Lung microvascular endothelial cell (primary cell): ENCODE measurements at regions not wholly inside any gene's neighbourhood (a gene's known extent, or its start where the extent isn't known, plus 50 kb on each side); places are given as distances from the start of the nearest gene placed in this dataset.
"Not testable (repeated sequence)": the region's sequence is repeated elsewhere in the genome, so short reads cannot be mapped to it uniquely, and the experiment has no call there.

Experiments used
- DNase-seq, 2 donors: peaks; one replicate each; pipeline versions ENCODE4 v3.0.0 to v3.0.0-alpha.2; 2010; ENCODE audit warnings: low read depth in 2 of 2

DNA sequence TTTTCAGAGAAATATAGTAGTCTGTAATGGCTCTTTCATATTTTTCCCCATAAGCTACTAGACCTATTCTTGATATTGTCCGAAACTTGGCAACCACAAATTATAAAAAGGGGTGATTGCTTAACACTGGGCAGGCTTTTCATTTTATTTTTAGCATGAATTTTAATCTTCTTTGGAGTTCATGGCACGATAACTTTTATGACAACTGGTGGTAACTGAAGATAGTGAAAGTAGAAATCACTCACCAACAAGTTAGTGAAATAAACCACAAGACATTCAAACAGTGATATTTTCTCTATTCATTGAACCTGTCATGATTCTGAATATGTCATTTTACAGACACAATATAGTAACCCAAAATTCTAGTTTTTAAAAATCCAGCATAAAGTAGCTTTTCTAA is 213.9 kb downstream of the PRDM9 start:
- DNase-seq, result no peak

DNA sequence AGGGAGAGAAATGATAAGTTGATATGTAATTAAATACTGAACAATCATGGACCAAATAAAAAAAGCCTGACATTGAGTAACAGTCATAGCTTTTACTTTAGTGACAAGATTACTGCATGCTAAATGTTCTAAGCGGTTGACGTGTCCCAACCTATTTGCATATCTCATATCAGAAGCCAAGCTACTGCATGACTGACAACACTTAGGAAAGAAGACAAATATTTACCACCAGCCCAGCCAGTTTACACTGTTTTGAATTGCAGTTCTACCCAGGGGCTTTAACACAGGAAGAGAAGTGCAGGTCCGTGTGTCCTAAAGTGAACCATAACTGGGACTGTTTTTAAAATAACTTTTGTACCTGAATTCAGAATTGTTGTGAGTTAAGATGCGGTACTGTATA is 219.9 kb downstream of the PRDM9 start:
- no peak for DNase-seq

DNA sequence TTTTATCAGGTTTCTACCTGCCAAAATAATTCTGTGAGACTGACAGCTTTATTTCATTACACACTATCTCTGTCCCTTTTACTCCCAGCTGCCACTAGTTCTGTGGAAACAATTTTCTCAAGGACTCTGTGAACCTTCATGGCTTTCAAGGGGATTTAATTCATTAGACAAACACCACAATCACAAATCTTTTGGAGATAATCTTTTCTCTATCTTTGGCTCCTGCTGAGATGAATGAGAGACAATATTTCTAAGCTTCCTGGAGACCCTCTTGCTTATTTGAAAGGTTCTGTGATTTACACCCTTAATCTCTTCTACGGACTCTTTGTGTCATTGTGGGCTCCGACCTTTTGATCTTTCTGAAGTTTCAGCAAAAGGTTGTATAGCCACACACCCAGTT is 222.6 kb downstream of the PRDM9 start:
- DNase-seq, result no peak

DNA sequence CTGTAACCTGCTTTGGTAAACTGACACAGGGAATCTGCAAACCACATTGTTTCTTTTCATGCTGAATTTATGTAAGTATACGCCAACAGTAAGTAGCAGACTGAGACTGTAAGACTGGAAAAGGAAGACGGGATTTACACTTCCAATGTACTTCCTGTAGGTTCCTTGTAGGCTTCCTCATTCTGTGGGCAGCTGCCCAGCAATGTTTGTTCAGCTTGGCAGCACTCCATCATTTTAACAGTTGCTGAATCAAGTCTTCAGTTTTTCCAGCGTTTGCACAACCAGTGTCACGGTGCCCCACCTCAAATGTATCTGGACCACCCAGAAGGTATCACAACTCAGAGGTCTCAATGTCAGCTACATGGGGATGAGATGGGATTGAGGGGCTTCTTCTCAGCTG is 232.6 kb downstream of the PRDM9 start:
- no peak for DNase-seq

DNA sequence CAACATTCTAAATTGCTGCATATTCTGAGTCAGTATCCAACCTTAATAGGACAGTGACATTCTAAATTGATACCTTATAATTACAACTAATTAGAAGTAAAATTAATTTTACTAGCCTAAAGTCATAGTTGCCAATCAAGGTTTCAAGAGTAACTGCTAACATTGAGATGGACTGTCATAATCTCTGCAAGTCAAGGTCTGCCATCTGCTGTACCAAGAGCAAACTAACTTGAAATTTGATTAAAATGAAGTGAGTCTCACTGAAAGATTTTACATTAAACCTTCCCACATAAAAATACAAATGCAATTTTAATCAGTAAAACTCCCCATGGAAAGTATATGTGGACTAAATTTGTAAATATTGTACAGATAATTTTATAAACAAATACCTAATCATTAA is 235.3 kb downstream of the PRDM9 start:
- DNase-seq, result no peak

DNA sequence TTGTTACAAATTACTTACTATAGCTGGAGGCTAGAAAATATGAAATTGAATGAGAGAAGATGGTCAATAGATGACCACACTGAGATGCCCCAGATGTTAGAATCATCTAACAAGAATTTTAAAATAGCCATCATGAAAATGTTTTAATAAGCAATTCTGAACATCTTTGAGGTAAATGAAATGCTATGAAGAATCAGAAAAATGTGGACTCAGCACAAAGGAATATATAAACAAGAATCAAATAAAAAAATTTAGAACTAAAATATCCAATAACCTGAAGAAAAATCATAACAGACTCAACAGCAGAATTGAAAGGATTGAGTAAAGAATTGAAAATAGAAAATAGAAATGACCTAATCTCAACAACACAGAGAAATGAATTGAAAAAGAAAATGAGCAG is 248.5 kb downstream of the PRDM9 start:
- DNase-seq, result no peak

DNA sequence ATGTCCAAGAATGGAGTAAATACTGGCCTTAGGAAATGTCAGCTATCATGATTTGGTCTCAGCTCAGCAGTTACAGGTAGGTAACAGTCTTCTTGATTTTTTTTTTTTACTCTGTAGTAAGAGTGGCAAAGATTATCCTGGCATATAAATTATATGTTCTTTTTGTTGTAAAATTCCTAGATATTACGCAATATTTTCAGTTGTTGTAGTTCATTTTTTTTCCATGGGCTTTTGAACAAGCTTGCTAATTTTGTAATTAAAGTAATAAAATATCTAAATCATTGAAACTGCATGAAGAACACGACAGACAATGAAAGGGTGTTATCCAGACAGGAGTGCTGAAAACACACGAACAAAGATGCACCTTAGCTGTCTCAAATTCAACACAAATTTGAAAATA is 249.4 kb downstream of the PRDM9 start:
- no peak for DNase-seq

DNA sequence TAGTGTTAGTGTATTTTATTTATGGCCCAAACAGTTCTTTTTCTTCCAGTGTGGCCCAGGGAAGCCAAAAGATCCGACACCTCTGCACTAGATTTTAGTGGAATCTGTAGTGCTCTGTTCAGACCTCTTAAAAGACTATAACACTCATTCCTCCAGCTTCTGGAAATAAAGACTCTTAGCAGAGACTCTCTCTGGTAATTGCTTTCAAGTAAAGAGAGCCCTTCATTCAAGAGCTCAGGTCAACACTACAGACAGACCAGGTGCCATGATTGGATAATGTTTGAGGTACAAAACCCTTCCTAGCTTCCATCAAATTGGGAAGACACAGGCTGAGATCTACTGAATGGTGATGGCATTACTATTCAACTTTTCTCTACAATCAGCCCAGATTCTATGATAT is 255.8 kb downstream of the PRDM9 start:
- no peak for DNase-seq

DNA sequence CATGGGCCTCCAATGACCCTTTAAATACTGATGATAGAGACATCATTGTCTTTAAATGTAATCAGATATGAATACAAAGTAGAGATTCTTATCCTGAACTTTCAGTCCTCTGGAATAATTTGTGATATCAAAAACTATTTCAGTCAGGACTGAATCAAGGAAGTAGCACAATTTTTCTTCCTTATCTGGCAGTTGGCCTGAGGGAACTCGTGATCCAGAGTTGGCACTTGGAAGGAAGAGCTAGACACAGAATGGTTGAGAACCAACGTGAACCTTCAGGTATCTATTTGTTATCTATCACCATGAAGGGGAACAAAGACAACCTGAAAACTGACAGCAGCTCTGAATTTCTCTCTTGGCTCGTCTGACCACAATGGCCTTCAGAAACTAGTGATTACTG is 269.3 kb downstream of the PRDM9 start:
- no peak for DNase-seq

DNA sequence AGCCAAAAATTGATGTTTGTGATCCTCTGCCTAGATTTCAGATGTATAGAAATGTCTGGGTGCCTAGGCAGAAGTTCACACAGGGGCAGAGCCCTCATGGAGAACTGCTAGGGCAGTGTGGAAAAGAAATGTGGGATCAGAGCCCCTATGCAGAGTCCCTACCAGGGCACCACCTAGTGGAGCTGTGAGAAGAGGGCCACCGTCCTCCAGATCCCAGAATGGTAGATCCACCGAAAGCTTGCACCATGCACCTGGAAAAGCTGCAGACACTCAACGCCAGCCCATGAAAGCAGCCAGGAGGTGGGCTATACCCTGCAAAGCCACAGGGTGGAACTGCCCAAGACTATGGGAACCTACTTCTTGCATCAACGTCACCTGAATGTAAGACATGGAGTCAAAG is 292.9 kb downstream of the PRDM9 start:
- DNase-seq, result not testable (repeated sequence)

DNA sequence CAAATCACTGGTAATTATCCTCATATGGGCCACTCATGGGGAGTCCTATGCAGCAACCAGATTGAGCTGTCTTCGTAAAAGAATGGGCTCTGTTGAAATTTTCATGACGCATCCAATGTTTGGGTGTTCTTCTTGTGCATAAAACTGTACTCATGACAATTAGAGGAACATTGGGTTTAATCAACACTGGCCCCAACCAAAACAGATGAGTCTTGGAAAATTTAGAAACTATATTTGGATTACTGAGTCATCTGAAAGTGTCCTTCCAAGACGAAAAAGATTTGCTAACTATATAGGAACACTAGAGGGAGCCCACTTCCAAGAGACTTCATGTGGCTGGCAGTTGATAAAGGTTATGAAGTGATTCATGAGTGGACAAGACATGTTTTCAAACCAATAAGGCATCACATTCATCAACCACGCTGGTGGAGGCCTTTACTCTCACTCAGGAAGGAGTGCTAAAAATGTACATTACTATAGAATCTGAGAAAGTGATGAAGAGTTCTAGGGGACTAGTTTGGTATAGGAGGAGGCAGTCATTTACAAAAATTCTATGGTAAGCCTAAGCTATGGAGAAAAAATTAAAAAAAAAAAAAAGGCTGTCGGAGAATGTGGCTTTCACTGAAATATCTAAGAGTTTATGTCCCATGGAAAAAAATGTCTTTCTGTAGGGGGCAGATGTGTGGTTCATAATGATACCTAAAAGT is 313.5 kb downstream of the PRDM9 start:
- peak in 1 of 2 donors; percentile 10 for DNase-seq

DNA sequence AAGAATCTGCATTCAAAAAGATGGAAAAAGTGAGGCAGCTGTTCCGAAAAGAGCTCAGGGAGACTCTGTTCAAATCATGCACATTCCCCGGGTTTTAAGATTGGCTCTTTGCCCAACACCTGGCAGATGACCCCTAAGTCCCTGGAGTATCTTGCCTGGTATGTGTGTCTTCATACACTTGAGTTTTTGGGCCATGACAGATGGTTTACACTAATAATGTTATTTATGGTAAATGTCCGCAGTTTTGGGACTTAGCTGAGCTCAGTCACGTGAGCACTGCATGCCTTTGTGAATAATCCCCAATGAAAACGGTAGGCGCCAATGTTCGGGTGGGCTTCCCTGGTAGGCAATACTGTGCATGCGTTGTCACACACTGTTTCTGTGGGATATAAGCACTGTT is 316.1 kb downstream of the PRDM9 start:
- no peak for DNase-seq

DNA sequence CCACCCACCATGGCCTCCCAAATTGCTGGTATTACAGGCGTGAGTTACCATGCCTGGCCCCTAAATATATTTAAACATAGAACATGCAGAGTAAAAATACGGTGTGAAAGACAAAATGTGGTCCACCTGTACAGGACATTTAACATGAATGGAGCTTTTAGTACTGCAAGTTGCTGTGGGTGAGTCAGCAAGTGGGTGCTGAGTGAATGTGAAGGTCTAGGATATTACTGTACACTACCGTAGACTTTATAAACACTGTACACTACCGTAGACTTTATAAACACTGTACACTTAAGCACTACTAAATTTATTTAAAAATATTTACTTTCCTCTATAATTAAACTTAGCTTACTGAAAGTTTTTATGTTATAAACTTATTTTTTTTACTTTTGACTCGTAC is 317.8 kb downstream of the PRDM9 start:
- no peak for DNase-seq

DNA sequence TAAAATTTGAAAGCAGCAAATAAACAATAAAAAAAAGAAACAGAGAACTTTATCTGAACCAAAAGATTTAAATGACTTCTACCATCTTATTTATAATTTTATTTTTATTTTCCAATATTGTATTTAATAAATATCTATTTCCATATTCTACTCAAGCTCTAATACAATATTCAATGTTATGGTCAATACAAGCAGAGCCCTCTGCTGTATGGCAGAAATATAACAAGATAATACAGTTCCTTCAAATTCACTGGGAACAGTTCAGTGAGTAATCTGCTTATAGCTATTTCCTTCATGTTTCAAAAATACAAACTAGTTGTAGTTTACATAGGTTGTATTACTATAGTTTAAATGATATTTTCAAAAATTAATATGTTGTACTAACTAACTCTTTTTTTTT is 332.7 kb downstream of the PRDM9 start:
- no peak for DNase-seq

DNA sequence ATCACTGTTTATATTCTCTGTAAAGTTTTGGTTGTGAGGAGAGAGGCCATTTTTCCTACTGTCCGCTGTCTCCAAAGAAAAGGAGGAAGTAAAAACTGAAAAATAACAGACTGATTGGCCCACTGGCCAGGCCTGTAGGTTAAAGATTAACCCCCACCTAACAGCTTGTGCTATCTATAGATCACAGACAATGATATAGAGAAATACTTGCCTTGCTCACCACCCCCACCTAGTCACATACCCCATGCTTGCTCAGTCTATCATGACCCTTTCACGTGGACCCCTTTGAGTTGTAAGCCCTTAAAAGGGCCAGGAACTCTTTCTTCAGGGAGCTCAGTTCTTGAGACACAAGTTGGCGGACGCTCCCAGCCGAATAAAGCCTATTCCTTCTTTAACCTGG is 357.4 kb downstream of the PRDM9 start:
- DNase-seq, result no peak

DNA sequence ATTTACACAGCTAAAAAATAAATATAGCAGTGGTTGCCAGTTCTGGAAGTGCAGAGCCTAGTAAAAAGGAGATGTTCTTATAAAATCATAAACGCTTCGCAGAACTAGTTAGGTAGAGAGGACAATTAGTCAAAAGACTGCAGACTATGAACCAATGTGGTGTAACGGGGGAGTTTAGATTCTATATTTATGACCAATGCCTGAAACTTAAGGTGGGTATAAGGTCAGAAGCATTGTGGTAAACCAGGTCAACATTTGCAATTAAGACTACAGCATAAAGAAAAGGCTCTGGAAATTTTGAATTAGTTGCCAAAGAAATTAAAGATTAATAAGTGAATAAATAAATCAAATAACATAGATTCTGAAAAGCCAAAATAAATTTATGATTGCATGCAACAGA is 370.4 kb downstream of the PRDM9 start:
- no peak for DNase-seq

DNA sequence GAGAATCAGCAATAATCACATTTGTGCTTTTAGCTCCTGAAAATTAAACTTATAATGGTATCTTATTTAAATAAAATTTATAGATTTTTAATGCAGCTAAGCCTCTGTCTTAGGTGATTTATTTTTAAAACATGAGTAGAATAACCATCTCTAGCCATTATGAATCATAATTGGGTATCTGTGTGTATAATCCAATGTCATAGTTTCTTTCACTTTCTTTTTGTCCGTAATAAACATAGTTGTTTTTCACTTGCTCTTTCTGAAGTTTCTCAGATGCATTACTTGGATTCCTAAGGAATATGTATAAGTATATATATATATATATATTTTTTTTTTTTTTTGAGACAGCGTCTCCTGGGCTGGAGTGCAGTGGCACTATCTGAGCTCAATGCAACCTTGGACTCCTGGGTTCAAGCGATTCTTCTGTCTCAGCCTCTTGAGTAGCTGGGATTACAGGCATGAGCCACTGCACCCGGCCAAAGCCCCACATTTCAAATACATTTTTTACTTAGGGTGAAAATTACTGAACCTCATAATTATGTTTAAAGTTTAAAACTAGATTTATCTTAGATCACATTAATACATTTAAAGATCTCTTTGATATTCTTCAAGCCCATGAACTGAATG is 377.1 kb downstream of the PRDM9 start:
- no peak for DNase-seq

DNA sequence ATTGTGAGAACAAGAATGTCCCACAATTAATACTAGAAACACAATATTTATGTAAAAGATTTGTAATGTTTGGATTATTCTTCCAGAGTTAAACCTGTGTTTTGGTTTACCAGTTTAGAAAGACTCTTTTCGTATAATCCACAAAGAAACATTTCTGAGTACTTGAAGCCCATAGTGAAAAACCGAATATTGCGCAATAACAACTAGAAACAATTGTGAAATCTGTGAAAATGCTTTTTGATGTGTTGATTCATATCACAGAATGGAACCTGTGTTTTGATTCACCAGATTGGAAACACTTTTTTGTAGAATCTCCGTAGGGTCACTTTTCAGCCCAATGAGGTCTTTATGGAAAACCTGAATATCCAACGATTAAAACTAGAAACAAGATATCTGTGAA is 386.2 kb downstream of the PRDM9 start:
- DNase-seq, result no peak

DNA sequence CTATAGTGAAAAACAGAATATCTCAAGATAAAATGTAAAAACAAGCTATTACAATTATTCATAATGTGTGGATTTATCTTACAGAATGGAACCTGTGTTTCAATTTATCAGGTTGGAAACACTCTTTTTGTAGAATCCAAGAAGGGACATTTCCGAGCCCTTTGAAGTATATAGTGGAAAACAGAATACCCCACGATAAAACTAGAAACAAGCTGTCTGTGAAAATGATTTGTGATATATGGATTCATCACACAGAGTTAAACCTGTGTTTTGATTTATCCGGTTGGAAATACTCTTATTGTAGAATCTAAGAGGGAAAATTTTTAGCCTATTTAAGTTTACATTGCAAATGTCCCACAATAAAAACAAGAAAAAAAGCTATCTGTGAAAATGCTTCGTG is 388.2 kb downstream of the PRDM9 start:
- no peak for DNase-seq

DNA sequence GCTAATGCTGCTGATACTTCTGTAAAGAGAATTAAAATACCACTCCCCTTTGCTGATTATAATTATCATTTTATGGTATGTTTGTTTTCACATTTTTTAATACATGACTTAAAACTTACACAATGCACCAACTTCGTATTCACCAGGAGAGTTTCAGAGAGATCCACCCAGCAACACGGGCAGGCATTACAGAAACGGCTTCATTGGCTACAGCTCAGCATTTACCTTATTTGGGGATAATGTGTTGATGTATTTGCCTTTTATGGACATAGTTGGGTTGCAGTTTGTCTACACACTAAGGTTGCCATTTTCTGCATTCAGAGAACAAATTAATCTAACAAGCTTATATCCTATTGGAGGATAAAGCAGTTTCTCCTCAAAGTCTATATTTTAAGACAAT is 423.6 kb downstream of the PRDM9 start:
- DNase-seq, result no peak

DNA sequence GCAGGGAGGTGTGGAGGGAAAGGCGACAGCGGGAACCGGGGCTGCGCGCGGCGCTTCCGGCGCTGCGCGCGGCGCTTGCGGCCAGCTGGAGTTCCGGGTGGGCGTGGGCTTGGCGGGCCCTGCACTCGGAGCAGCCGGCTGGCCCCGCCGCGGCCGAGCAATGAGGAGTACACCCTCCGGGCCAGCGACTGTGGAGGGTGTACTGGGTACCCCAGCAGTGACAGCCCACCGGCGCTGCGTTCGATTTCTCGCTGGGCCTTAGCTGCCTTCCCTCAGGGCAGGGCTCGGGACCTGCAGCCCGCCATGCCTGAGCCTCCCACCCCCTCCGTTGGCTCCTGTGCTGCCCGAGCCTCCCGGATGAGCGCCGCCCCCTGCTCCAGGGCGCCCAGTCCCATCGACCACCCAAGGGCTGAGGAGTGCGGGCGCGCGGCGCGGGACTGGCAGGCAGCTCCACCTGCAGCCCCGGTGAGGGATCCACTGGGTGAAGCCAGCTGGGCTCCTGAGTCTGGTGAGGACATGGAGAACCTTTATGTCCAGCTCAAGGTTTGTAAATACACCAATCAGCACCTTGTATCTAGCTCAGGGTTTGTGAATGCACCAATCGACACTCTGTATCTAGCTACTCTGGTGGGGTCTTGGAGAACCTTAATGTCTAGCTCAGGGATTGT is 444.0 kb downstream of the PRDM9 start:
- peak in 1 of 2 donors; percentile 26 for DNase-seq

DNA sequence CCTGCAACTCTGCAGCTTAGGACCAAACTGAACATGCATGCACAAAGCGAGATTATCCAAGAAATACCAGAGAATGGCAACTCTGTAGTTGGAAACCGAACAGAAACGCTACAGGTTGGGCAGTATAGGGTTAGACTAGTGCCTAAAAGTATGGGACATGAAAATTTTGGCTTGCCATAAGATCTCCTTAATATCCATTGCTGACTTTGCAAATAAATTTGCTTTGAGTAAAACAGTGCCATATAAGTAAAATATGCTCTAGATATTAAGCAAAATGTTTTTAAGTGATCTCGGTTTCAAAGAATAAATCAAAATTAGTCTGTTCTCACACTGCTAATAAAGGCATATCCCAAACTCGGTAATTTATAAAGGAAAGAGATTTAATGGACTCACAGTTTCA is 456.0 kb downstream of the PRDM9 start:
- no peak for DNase-seq

DNA sequence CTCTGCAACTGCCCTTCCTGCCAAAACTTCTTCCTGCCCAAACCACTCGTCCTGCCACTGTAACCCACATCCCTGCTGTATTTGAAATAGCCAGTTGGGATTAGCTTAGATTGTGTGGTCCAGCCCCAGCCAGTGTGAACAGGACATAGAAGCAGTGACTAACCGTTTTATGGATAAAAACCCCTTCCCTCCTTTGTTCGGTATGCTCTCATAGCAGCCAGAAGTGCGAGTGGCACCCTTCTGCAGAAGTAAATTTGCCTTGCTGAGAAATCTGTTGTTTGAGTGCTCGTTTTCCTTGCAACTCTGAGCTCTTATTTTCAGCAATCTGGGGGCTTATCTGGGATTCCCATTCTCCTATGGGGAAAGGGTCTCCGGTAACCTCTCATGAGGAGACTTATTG is 470.0 kb downstream of the PRDM9 start:
- DNase-seq, result no peak
